ENCODE measurements at regions not wholly inside any gene's neighbourhood (a gene's known extent, or its start where the extent isn't known, plus 50 kb on each side); places are given as distances from the start of the nearest gene placed in this dataset.

DNA sequence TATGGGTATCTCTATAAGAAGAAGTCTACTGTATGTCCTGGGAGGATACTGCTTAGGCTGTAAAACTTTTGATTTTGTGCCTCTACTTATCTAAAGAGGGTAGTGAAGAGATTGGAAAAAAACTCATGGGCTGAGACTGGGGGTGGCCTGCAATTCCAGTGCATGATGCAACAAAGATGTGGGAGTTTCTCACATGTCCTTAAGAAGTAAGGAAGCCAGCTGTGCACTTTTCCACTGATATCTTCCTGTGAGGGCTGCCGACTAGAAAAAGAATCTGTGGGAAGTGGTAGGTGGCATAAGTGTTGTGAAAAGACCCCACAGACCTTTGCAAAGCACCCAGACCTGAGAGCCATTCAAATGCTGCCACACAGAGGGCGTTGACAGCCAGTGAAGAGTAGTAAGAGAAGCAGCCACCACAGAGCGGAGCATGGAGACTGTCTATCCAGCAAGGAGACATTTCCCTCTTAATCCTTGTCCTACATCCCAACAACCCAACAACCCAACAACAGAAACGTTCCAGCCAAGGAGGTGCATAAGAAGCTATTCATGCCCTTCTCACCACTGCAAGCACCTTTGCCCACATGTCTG lies 65.1 kb downstream of the PFDN4 start:
- DNase-seq = no peak

GRCh38 chr20:54275359-54276111 lies 67.6 kb downstream of the PFDN4 start:
- DNase-seq = no peak

DNA sequence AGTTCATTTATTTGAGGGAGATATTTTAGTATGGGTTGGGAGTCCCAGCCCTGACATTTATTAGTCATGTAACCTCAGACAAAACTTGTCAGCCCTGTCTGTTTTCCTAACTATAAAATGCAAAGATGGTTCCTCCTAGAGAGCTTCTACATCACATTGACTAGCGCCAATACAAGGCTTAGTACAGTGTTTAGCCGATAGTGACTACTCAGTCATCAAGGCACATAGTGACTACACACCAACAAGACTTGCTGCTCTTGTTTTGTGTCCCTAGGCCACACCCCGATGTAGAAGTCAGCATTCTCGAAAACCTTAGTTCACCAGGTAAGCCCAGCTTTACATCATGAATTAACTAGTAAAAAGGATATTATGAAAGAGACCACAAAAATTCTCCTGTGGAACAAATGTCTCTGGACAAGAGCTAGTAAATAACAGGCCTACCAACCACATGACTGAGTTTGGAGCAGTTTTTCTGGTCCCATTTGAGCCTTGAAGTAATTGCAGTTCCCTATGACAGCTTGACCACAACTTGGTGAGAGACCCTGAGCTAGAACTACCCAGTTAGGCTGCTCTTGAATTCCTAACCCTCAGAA lies 68.8 kb downstream of the PFDN4 start:
- DNase-seq = no peak

- no peak for DNase-seq
Measured at GRCh38 chr20:54278262-54278661, 70.4 kb downstream of the PFDN4 start.

GRCh38 chr20:54282625-54283024 lies 74.7 kb downstream of the PFDN4 start:
- DNase-seq = no peak

DNA sequence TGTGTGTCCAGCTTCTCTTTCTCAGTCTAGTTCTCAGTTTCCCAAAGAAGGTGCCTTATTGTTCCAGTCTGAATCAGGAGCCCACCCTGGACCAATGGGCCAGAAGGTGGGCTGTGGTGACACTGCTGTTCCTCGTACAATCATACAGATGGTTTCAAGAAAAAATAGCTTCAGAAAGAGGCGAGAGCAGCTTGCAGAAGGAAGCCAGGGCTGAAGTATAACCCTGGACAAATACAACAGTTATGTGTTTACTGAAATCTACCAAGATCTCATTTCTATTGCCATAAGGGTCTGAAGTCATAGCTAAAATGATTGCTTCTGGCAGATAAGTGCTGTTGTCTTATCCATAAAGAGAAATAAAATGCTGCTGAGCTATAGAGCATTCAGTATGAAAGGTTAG lies 75.4 kb downstream of the PFDN4 start:
- no peak for DNase-seq

- DNase-seq = peak; percentile 5
Measured at GRCh38 chr20:54284928-54285704, 77.2 kb downstream of the PFDN4 start.

DNA sequence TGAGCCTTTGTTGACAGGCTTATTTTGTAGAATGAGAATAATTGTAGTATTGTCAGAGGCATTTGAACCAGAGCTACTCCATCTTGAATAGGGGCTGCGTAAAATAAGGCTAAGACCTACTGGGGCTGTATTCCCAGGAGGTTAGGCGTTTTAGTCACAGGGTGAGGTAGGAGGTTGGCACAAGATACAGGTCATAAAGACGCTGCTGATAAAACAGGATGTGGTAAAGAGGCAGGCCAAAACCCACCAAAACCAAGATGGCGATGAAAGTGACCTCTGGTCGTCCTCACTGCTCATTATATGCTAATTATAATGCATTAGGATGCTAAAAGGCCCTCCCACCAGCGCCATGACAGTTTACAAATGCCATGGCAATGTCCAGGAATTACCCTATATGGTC lies 82.7 kb downstream of the PFDN4 start:
- DNase-seq = no peak

- no peak for DNase-seq
Measured at GRCh38 chr20:54291339-54292010, 83.6 kb downstream of the PFDN4 start.

- no peak for DNase-seq
Measured at GRCh38 chr20:54292185-54292584, 84.3 kb downstream of the PFDN4 start.

GRCh38 chr20:54293526-54293925 lies 85.6 kb downstream of the PFDN4 start:
- DNase-seq = no peak

- no peak for DNase-seq
Measured at GRCh38 chr20:54294094-54294493, 86.2 kb downstream of the PFDN4 start.

- no peak for DNase-seq
Measured at GRCh38 chr20:54295686-54296085, 87.8 kb downstream of the PFDN4 start.

- no peak for DNase-seq
Measured at GRCh38 chr20:54305421-54305820, 97.5 kb downstream of the PFDN4 start.

DNA sequence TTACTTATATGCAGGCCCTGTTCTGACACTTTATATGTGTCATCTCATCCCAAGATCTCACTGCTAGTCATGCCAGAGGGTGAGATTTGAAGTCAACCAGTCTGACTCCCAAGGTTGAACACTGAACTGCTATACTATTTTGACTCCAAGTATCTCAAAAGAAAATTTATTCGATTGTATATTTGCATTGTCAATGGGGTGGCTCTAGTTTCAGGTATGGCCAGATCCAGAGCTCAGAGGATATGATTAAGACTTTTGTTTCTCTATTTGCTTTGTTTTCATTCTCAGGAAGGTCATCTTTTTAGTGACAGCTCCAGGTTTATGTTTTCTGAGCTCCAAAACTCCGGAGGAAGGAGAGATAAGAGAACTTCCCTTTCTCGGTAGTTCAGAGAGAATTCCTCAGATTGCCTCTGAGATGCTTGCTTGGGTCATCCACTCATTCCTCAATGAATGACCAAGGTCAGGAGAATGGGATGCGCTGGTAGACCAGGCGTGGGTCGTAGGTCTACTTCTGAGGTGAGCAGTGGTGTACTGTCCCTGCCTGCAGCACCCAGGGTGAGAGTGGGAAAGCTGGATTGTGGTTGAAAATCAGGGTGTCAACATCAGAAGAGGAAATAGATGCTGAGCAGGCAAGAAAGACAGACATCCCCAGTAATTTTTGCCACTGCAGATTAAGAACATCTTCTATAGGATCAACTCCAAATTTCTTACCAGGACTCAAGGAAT lies 99.3 kb downstream of the PFDN4 start:
- no peak for DNase-seq

DNA sequence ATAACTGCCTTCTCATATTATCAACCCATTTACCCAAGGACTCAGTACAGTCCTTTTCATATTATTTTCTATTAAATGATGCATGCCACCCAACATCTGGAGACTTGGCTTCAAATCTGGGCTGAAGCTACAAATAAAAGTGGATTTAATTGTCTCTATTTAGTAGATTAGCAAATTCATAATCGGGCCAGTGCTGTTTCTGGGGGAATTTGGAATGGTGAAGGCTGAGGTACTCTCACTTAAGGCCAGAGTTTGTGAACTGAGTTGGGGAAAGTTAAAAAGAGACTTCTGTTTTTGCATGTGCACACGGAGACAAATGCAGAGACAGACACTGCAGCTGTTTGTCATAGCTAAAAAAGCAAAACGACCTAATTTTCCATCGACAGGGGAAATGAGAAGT lies 100.9 kb downstream of the PFDN4 start:
- no peak for DNase-seq

DNA sequence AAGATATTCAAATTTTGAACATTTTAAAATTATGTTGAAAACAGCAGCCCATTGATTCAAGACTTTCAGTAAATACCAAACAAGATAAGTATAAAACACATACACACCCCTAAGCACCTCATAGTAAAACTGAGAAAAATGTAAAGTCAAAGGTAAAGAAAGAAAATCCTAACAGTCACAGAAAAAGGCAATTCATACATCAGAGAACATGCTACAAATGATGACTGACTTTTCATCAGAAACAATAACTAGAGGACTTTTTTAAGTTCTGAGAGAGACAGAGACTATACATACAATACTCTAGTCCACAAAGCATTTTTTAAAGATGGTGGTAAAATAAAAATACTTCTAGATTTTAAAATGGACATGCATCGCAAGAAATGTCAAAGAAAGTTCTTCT lies 111.0 kb downstream of the PFDN4 start:
- no peak for DNase-seq

DNA sequence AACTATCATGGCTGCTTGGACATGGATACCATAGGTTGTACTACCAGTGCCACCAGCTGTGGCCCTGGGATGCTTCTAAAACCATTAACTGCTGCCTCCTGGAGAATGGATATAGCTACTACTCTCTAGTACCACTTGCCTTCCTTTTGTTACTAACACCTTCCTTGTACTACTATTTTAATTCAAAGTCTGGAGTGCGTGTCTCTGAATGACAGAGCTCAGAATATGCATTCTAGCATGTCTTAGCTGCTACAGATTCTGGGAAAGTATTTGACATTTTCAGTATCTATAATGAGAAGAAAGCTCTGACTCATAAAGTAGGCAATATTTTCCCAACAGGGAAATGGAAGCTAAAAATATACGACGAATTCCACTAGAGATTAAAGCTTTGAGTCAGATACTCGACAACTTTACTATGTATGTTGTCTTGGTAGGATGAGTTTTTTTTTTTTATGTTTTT lies 112.3 kb downstream of the PFDN4 start:
- no peak for DNase-seq

- DNase-seq = no peak
Measured at GRCh38 chr20:54321352-54322087, 113.6 kb downstream of the PFDN4 start.

GRCh38 chr20:54323227-54323734 lies 115.4 kb downstream of the PFDN4 start:
- DNase-seq = no peak

- DNase-seq = no peak
Measured at GRCh38 chr20:54324041-54324440, 116.2 kb downstream of the PFDN4 start.
